GM21528 (cell line): ENCODE measurements at regions not wholly inside any gene's neighbourhood (a gene's known extent, or its start where the extent isn't known, plus 50 kb on each side); places are given as distances from the start of the nearest gene placed in this dataset.

ENCODE experiments used
- ATAC-seq: cut with Tn5 transposase; IDR thresholded peaks from one replicate; pipeline ENCODE4 v1.9.1; 2021; ENCODE audit warnings: mild to moderate bottlenecking, moderate library complexity; ENCODE audit not compliant: unreplicated experiment, low FRiP score

- no peak for ATAC-seq
Observed at GRCh38 chr7:81607987-81608386, 161.9 kb downstream of the HGF start.

GRCh38 chr7:81606078-81606863 lies 163.6 kb downstream of the HGF start:
- ATAC-seq = no peak

- ATAC-seq = no peak
Observed at GRCh38 chr7:81605493-81605892, 164.4 kb downstream of the HGF start.

- ATAC-seq = no peak
Observed at GRCh38 chr7:81604808-81605174, 165.1 kb downstream of the HGF start.

GRCh38 chr7:81604075-81604807 lies 165.6 kb downstream of the HGF start:
- ATAC-seq = no peak

GRCh38 chr7:81600608-81601007 lies 169.2 kb downstream of the HGF start:
- no peak for ATAC-seq

GRCh38 chr7:81598951-81599350 lies 170.9 kb downstream of the HGF start:
- ATAC-seq = no peak

GRCh38 chr7:81594767-81595166 lies 175.1 kb downstream of the HGF start:
- no peak for ATAC-seq

- no peak for ATAC-seq
Observed at GRCh38 chr7:81590131-81590530, 179.7 kb downstream of the HGF start.

- ATAC-seq = no peak
Observed at GRCh38 chr7:81584667-81585066, 185.2 kb downstream of the HGF start.

- no peak for ATAC-seq
Observed at GRCh38 chr7:81583882-81584533, 185.8 kb downstream of the HGF start.

GRCh38 chr7:81583090-81583489 lies 186.8 kb downstream of the HGF start:
- no peak for ATAC-seq

GRCh38 chr7:81577642-81578340 lies 192.1 kb downstream of the HGF start:
- no peak for ATAC-seq

- no peak for ATAC-seq
Observed at GRCh38 chr7:81574723-81575326, 195.0 kb downstream of the HGF start.

GRCh38 chr7:81573932-81574331 lies 195.9 kb downstream of the HGF start:
- ATAC-seq = no peak

GRCh38 chr7:81573128-81573527 lies 196.7 kb downstream of the HGF start:
- ATAC-seq = no peak

GRCh38 chr7:81562581-81562980 lies 207.3 kb downstream of the HGF start:
- ATAC-seq = no peak

- no peak for ATAC-seq
Observed at GRCh38 chr7:81560708-81561107, 209.1 kb downstream of the HGF start.

- no peak for ATAC-seq
Observed at GRCh38 chr7:81549484-81550016, 220.3 kb downstream of the HGF start.

GRCh38 chr7:81534996-81535395 lies 234.9 kb downstream of the HGF start:
- no peak for ATAC-seq
